ENCODE measurements at regions not wholly inside any gene's neighbourhood (a gene's known extent, or its start where the extent isn't known, plus 50 kb on each side); places are given as distances from the start of the nearest gene placed in this dataset.

DNA sequence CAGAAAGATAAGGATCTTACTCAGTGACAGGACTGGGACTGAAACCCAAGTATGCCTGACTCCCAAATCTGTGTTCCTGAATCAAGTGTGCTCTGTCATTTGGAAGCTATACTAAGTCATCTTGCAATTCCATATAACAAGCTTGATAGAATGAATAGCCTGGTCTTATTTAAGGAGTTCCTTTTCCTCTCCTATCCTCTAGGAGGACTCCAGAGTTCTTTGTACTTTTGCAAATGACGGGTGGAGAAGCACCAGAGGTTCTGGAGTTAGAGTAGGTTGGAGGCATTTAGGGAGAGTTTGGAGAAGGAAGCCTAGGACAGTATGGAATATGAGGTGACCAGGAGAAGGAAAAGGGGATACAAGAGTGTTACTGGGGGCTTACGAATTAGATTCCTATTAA, 92.9 kb upstream of the RCN1 start:
- FAIRE-seq, result no peak

DNA sequence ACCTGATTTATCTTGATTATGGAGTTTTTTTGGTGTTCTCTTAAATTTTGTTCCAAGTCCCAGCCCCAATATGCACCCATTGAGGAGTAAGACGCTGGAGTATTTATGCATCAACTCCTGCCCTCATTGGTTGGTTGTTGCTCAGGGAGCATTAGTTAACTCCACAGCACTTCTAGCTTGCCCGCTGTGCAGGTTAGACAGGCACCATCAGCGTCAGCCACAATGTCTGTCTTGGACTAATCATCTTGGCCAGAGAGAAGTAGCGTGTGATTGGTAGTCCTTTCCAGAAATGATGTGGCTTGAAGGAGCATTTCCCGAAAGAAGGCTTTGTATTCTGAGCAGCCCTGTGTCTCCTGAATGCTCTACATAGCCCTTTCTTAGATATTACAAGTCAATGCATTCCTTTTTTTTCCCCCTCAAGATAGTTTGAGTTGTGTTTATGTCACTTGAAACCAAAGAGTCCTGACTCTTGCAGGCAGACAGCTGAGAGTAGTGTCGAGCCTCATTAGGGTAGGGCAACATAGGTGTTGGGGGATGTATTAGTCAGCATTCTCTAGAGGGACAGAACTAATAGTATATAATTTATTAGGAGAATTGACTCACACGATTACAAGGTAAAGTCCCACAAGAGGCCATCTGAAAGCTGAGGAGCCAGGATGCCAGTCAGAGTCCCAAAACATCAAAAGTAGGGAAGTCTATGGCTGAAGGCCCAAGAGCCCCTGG, 94.6 kb upstream of the RCN1 start:
- FAIRE-seq, result no peak

DNA sequence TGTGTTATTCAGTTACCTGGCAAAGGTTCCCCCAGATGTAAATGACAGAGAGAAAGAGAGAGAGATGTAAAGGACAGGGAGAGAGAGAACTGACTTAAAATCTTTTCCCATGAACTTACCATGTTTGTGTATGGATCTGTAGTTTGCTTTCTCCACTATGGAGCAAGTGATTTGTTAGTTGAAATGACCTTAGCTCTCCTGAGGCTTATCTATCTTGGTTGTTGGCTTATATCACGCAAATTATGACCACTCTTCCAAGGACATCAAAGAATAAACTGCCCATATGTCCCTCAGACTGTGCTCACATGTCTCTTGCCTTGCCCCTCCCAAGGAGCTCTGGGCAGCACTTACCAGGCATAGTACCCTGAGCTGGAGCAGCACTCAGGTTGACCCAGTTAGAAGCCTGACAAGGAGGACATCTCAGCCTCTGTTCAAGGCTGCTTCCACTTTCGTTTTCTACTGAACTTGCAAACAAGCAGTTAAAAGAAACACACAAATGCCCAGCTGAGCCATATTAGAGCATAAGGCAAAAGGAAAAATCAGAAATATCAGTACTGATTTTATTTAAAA, 95.3 kb upstream of the RCN1 start:
- no peak for FAIRE-seq

DNA sequence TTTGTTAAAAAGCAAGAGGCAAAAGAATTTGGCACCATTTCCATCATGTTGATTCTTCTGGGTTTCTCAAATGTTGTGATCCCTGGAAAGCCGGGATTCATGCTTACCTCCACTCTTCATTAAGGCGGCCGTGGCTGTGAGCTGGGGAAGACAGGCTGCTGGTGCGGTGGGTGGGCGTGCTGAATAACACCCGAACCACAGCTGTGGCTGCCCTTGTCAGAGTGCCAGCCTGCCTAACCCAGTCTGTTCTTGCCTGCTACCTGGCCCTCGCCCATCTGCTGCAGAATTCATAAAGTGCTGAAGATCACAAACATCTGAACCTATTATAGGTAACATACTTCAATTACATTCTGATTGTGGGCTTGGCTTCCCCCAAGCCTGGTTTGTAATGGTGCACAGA, 95.8 kb upstream of the RCN1 start:
- no peak for FAIRE-seq

DNA sequence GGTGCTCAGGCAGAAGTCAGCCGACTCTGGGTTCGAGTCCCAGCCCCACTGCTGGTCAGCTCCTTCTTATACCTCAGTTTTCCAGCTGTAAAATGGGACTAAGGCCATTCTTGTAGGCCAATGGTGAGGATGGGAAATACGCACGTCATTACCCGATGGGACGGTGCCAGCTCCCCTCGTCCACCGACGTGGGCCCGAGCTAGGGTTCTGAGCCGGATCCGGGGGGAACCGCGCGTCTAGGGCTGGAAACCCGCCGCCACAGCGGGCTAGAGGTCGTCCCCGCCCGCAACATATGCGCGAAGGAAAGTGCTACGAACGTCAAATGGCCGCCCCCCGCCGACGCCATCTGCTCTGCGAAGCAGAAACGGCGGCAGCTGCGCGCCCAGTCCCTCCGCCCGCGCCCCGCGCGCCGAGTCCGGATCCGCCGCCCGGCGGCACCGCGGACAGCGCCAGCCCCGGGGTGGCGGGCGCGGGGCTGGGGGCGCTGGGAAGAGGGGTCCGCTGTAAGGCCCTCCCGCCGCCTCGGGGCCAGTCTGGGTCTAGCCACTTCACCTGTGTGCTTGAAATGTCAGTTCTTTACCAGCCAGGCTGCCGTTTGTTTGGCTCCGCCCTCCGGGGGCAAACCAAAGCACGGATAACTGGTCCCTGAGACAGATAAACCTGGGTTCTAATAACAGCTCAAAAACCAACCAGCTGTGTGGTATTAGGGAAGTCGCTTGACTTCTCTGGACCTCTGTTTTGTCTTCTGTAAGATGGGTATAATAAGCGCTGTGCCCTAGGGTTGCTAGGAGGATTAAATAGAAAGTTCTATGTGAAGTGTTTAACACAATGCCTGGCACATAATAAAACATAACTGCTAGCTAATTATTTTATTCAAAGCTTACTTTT, 103.5 kb upstream of the RCN1 start:
- no peak for FAIRE-seq

DNA sequence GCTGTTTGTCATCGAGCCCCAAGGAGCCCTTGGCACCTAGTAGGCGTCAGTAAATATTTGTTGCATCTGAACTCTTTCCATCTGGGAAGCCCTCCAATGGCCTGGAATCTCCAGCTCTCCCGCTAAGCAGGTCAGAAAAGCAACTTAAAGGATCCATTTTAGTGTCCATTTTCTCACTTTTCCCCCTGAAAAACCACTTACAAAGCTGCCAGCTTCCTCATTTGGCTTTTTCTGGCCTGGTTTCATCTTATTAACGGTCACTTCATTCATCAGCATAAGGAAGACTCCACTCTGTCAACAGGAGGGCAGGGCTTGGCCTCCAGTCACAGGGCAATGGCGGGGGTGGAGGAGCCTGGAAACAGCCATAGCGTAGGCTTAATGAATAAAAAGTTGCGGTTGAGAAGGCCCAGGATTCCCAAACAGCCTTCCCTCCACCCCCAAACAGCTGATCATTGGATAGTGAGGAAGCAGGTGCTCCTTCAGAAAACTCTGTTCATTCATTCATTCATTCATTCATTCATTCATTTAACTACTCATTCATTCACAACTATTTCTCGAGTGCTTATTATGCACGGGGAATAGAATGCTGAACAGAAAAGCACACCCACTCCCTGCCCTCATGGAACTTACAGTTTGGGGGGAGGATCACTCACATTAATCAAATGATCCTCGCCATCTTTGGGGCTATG, 104.5 kb upstream of the RCN1 start:
- FAIRE-seq, result no peak

DNA sequence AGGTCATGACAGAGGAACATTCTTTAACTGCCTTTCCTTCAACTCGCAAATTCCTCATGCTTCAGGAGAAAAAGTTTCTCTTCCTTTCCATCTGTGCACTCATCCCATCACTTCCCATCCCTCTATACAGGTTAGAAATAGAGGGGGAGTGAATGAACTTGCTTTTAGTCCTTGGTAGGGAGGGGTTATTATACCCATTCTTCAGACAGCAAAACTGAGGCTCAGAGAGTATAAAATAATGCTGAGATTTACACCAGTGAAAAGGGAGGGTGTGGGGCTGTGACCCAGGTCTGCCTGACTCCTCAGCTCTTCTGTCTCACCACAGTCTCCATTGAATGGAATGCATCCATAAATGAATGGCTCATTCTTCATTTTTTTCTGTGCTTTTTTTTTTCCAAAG, 109.4 kb upstream of the RCN1 start:
- no peak for FAIRE-seq

DNA sequence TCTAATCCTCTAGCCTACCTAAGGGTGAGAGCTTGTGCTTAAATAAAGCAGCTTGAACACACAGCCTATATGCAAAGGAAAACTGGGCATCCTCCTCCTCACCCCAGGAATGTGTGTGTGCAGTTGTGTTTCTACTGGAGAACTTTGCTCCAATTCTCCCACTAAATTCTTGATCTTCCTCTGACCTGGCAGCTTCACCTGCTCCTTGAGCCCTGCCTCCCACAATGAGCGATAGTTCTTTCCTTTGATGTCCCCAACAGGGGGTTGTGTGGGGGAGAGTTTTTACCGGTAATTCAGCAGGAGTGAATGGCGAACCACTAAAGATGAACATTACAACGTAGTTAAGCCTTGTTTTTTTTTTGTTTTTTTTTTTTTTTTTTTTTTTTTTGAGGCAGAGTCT, 113.5 kb upstream of the RCN1 start:
- no peak for FAIRE-seq

DNA sequence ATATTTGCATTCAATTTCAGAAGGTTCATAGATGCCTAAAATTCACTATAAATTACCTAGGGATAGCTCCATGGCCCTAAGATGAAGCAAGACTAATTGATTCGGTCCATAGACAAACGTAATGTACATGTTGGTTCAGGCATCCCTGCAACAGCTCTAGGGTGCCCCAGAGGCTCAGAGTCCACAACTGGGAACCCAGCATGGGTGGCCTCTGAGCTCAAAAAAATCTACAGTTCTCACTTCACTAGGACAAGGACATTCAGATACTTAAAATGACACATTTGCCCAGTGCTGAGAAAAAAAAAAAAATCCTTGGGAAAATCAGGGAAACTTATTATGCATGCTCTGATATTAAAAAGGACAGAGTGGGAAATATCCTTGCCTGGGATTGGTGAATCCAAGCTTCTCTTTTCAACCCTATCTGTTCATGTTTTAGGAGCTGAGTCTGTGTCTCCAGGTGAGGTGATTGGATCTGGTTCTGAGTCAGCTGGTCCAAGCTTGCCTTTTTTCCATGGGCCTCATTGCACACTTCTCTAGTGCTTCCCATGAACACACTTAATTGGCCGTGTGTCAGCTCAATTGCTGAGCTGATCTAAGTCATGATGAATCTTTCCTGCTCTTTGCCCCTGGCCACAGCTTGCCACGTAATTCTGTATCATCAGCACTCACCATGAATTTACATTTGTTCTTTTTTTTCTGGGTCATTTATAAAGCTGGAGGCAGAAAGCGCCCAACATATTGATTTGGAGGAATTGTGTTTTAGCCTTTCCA, 116.3 kb upstream of the RCN1 start:
- no peak for FAIRE-seq

DNA sequence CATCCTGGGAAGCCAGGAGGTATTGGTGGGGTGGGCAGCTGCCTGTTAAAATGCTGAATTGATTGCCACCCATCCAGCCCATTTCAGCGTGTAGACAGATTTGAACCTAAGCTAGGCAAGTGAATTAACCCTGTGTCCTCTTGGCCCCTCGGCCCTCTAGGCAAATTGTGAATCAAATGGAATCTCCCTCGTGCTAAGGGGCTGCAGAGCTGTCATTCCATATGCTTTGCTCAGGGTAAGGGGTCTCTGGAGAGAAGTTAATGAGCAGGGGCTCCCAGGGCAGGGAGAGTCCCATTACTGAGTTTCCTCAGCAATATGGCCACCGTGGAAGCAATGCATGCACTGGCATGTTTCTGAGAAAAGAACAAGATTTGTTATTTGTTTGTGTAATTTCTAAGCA, 117.7 kb upstream of the RCN1 start:
- FAIRE-seq, result no peak

DNA sequence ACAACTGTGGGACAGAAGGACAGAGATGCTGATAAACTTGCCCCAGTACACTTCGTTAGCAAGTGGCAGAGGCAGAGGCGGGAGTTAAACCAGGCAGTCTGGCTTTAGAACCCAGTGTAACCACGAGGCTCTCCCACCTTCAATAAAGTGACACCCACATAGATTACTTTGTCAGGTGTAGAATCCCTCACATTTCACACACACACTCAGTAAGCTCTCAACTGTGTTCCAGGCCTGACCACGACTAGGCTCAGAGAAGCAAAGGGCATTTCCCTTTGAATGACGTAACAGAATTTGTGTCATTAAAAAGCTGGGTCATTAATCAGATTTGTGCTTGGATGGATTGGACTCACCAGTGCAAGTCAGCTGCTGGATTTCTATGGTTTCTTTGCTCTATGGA, 118.3 kb upstream of the RCN1 start:
- no peak for FAIRE-seq

DNA sequence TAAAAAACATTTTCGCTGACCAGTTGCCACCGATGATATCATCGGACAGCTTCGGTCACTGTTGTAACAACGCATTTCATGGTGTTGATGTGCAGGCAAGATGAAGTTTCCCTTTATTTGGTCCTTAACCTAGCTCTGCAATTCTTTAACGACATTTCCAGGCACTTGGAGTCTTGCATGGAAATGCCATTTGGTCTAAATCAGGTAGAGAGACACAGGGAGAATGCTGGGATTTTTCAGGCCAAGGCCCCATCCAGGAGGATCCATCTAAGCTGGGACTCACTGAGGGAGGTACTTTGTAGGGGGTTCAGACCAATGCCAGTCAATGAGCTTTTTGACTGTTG, 121.5 kb upstream of the RCN1 start:
- no peak for FAIRE-seq

DNA sequence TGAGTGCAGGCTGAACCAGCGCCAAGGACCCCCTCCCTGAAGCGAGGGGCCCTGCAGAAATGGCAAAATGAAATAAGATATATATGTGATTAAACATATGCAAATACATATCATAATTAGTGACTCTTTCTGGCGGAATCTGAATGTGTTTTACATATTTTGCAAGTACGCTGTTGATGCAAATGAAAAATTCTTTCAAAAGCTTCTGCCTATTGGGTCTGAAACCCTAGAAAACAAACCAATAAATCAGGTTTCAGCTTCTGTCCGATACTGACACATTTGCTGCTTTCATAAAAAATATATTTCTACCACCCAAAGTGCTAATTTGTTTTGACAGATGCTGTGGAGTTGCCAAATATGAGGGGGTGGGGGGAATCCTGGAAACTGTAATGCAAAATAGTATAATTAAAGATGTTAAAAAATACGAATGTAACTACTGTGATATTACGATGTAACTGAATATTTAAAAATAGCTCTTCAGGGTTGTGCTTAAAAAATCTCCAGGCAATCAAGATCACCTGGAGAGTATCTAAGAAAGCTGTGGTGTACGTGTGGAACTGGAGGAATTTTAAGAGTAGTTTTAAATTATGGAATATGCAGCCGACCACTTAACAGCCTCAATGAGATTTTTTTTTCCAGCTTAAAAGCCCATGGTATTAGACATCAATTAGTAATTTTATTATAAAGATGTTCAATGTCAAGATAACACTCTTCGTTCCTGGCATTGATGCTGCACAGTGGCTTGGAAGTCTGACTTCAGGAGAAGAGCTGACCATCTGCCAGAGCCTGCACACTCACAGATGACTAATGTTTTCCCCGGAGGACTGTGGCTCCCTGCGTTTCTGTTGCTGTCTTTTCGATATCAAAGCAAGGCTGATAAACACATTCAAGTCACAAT, 122.2 kb upstream of the RCN1 start:
- no peak for FAIRE-seq

DNA sequence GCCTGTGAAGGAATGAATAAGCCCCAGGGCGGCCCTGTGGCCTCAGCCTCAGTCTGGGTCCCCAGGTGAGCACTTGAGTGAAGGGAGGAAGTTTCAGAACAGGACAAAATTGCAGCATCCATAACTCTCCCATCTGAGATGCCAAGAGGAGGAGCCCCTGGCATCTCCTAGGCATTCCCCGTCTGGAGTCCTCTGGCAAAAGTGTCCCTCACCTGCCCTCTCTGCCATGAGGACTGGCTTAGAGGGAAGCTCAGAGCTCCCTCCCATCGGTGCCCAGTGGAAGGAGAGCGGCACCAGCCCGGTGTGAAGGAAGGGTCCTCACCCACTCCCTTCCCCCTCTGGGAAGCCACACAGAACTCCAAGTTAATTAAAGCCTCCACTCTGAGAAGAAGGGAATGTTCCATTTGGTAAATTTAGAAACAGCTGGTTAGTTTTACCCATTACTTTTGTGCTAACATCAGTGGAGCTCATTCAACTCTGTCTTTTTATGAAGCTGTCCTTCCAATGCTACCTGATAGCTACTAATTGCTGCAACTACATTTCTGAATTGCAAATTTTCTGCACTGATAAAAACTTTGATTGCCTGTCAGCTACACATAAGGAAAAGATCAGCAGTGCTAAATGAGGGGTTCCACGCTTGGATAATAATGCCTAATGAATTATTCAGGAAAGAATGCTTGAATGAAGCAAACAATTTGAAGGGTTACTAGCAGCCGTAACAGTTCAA, 123.3 kb upstream of the RCN1 start:
- FAIRE-seq, result no peak

DNA sequence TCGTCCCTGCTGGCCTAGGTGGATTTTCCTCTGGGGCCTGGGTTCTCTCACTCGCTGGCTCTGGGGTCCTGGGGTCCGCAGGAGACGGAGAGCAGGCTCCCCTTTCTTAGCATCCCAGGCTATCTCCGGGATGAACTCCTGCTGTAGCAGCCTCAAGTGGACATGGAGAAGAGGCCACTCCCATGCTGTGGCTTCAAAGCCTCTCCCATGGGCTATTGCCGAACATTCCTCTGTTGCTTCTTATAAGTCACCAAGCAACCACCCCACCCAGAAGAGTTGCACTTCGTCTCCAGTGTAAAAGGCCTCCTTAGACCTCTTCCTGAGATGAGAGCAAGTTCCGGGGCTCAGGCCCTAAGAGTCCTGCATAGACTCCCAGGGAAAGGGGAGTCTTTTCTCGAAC, 124.0 kb upstream of the RCN1 start:
- no peak for FAIRE-seq

DNA sequence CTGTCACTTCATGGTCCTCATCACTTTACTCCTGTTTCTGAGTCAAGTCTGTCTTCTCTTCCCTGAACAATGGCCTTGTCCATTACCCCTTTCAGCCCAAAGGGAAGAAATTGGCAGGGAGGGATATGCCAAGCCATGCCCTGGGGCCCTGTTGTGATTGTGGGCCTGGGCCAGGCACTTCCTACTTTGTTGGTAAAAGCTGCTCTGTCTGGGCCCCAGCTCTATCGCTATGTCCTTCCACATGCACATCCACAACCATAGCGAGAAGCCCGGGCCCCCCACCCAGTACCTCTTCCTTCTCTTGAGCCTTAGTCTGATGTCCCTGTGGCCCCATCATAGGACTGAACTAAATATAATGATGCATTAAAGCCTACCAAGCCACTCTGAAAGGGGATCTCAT, 126.7 kb upstream of the RCN1 start:
- no peak for FAIRE-seq

DNA sequence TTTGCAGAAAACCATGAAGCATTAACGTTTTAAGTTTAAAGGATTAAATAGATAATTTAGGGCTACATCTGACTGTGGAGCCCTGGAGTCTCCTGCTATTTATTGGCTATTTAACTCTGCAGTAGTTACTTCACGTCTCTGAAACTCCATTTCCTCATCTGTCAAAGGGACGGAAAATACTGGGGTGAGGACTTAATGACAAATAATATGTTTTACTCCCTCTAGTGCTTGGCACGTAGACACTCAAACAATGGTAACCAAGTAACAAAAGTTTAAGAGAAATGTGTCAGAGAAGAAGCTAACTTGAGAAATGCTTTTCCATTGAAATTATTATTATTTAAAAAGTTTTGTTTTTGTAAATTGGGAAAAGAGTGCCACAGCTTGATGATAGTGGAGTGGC, 130.7 kb upstream of the RCN1 start:
- no peak for FAIRE-seq

DNA sequence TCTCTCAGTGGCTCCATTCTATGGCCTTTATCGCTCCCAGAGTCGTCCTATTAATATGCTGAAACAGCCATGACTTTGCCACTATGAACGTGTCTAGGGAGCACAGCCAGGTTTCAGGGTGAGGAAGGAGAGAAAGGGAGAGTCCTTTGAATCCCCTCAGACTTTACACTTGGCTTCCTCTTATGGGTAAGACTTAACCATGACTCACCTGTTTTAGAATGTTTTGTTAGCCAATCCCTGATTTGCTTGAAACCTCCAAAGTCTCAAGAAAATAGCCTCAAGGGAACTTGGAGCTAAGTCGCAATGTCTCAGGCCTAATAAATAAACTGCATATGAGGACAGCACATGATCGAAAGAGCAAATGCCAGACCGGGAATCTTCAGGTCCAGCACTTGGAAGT, 131.2 kb upstream of the RCN1 start:
- FAIRE-seq, result no peak

DNA sequence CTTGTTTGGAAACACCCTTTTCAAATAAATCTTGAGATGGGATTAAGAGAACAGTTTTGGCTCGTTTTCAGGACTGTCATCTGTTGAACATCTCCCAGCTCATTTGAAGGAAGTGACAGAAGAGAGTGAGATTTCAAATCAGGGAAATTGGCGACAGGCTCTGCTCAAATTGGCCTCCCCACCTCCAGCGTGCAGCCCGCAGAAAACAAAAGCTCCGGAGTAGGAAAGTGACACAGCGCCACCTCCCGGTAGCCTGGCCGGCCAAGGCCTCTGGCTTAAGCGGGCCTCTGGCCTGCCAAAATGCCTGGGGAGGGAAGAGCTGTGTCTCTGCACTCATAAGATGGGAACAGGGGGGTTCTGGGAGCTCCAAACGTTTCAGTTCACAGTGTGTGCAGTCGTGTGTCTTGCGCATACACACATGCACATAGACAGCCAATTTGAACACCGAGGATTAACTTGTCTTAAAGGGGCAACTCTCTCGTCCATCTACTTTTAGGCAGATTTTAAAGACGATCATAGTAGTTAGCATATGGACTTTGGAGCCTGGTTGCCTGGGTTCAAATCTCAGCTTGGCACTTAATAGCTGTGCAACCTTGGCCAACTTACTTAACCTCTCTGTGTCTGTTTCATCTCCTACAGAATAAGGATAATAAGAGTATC, 132.7 kb upstream of the RCN1 start:
- no peak for FAIRE-seq

DNA sequence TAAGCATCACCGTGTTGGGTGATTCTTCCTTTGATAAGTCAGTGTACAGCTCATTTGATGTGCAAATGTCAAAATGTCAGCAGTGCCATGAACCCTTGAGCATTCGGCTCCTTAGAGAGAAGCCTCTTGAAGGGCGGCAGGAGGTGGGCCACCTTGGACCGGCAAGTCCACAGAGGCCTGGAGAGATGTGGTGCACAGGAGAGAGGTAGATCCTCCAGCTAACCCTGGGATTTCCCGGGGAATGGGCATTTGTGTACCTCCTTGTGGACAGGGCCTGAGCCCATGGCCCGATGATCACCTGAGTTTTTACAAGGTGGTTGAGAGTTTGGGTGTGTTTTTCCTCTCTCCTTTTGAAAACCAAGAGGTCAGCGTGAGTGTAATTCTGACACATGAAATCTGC, 133.2 kb upstream of the RCN1 start:
- FAIRE-seq, result no peak

All from endometrium (tissue), 2 donors.